ENCODE measurements at regions not wholly inside any gene's neighbourhood (a gene's known extent, or its start where the extent isn't known, plus 50 kb on each side); places are given as distances from the start of the nearest gene placed in this dataset.

DNA sequence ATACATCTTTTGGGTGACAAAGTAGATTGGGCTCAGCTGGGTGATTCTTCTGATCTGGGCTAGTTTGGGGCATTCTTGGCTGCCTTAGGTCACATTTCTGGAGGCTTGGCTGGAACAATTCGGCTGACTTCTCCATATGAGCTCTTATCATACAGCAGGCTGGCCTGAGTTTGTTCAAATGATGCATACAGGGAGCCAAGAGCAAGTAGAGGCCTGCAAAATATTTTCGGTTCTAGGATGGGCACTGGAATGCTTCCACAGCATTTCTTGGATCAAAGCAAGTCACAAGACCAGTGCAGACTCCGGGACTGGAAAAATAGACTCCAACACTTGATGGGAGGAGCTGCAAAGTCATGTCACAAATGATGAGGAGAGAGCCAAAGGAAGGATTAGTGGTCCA is 98.4 kb downstream of the SCG2 start:
- no peak overlapping the region for H2AFZ ChIP-seq (ENCODE audit: low read length)
- CTCF ChIA-PET (ENCODE audit: partially characterized antibody), result no interaction called here
- FAIRE-seq, result no peak
- no peak for TF ChIP-seq CREB1 (IDR thresholded peaks at IDR 0.05)
- no peak for TF ChIP-seq RBBP5 (IDR thresholded peaks at IDR 0.05; ENCODE audit: borderline replicate concordance, low read depth, low read length)
- no peak for TF ChIP-seq SIRT6 (IDR thresholded peaks at IDR 0.05; ENCODE audit: low read length)
- TF ChIP-seq RAD21 (IDR thresholded peaks at IDR 0.05 in 1 of 2, conservative IDR thresholded peaks at IDR 0.05 in 1 of 2; ENCODE audit: low read depth in 2 of 2, low read length in 2 of 2), result no peak
- no peak for TF ChIP-seq EP300 (IDR thresholded peaks at IDR 0.05; ENCODE audit: borderline replicate concordance in 1 of 2, low read depth in 2 of 2, low read length in 2 of 2)
- no peak for TF ChIP-seq EZH2 (IDR thresholded peaks at IDR 0.05; ENCODE audit: low read depth, low read length, severe bottlenecking)
- no peak for TF ChIP-seq SIN3A (conservative IDR thresholded peaks at IDR 0.05 in 1 of 2, IDR thresholded peaks at IDR 0.05 in 1 of 2; ENCODE audit: low read depth in 1 of 2, low read length in 2 of 2)
- no peak for TF ChIP-seq CEBPB (IDR thresholded peaks at IDR 0.05; ENCODE audit: low read depth, low read length)
- TF ChIP-seq, protein P1, sequence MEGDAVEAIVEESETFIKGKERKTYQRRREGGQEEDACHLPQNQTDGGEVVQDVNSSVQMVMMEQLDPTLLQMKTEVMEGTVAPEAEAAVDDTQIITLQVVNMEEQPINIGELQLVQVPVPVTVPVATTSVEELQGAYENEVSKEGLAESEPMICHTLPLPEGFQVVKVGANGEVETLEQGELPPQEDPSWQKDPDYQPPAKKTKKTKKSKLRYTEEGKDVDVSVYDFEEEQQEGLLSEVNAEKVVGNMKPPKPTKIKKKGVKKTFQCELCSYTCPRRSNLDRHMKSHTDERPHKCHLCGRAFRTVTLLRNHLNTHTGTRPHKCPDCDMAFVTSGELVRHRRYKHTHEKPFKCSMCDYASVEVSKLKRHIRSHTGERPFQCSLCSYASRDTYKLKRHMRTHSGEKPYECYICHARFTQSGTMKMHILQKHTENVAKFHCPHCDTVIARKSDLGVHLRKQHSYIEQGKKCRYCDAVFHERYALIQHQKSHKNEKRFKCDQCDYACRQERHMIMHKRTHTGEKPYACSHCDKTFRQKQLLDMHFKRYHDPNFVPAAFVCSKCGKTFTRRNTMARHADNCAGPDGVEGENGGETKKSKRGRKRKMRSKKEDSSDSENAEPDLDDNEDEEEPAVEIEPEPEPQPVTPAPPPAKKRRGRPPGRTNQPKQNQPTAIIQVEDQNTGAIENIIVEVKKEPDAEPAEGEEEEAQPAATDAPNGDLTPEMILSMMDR (IDR thresholded peaks at IDR 0.05; ENCODE audit: control extremely low read depth in 1 of 3, insufficient read depth in 1 of 3, low read depth in 1 of 3, low read length in 3 of 3), result no peak
- no peak for TF ChIP-seq RFX5 (IDR thresholded peaks at IDR 0.05; ENCODE audit: borderline replicate concordance, low read depth, low read length)
- no peak for TF ChIP-seq SP2 (IDR thresholded peaks at IDR 0.05; ENCODE audit: low read length)
- no peak for TF ChIP-seq KDM1A (IDR thresholded peaks at IDR 0.05; ENCODE audit: borderline replicate concordance, low read length)

More for the DNA sequence above, 98.4 kb downstream of the SCG2 start:
- Histone ChIP-seq H3K4me1 (replicated peaks in 1 of 4; ENCODE audit: control insufficient read depth in 3 of 4, insufficient read depth in 4 of 4, low read length in 3 of 4) (no peaks in the 10 kb centered on the region), H3K79me1 (ENCODE audit: low read depth, low read length) (no peaks in the 10 kb centered on the region), H4K5ac (ENCODE audit: insufficient read length, low read depth, low read length) (no peak overlapping the region), H3K18ac (ENCODE audit: extremely low read depth, low read length) (no peak overlapping the region), H2BK20ac (ENCODE audit: low read length) (no peak overlapping the region), H3K23me2 (ENCODE audit: low read depth, low read length) (no peaks in the 10 kb centered on the region), H3K36me3 (ENCODE audit: control insufficient read depth in 2 of 4, insufficient read depth in 4 of 4, low read length in 3 of 4) (no peaks in the 10 kb centered on the region), H3K27ac (ENCODE audit: low read depth, low read length) (no peak overlapping the region), H3K4ac (replicated peaks; ENCODE audit: insufficient read length, low read depth, low read length) (no peak overlapping the region), H3K79me2 (ENCODE audit: control insufficient read depth in 1 of 2, insufficient read depth in 2 of 2, low read length in 2 of 2) (no peaks in the 10 kb centered on the region), H4K8ac (ENCODE audit: extremely low read depth, insufficient read depth, low read length) (no peak overlapping the region), H4K91ac (replicated peaks; ENCODE audit: insufficient read length, low read length) (no peak overlapping the region), H3K14ac (ENCODE audit: insufficient read length) (no peak overlapping the region), H2BK15ac (ENCODE audit: low read length) (no peak overlapping the region), H2BK12ac (ENCODE audit: low read depth, low read length) (no peak overlapping the region), H2BK5ac (ENCODE audit: low read depth, low read length) (no peak overlapping the region), H2AK5ac (ENCODE audit: low read depth, low read length) (no peak overlapping the region), H2BK120ac (replicated peaks; ENCODE audit: low read depth, low read length) (no peak overlapping the region), H4K20me1 (replicated peaks in 1 of 2; ENCODE audit: control insufficient read depth in 1 of 2, insufficient read depth in 2 of 2, low read length in 2 of 2) (no peaks in the 10 kb centered on the region), H3K4me2 (ENCODE audit: insufficient read depth in 1 of 2, low read depth in 2 of 2, low read length in 2 of 2) (no peak overlapping the region), H3K9me3 (ENCODE audit: insufficient read depth in 2 of 2, low read depth in 1 of 2, low read length in 1 of 2) (no peaks in the 10 kb centered on the region), H3K56ac (replicated peaks; ENCODE audit: insufficient read length, low read depth, low read length) (no peak overlapping the region), H3K4me3 (ENCODE audit: extremely low read depth in 1 of 4, insufficient read depth in 2 of 4, low read depth in 3 of 4, low read length in 4 of 4) (no peak overlapping the region), H3K27me3 (replicated peaks in 1 of 4; ENCODE audit: control insufficient read depth in 3 of 4, extremely low read depth in 1 of 4, insufficient read depth in 3 of 4, low read length in 3 of 4) (peaks cover 0 to 1% (median 0%) of the 10 kb centered on the region in 4 experiments; a peak in 1 of 7 replicates), H3K23ac (ENCODE audit: insufficient read length) (no peak overlapping the region), H3K9ac (replicated peaks in 1 of 4; ENCODE audit: extremely low read depth in 1 of 4, low read depth in 3 of 4, low read length in 3 of 4) (no peak overlapping the region)
- WGBS, 2 experiments (ENCODE audit: extremely low coverage in 1 of 2, insufficient coverage in 1 of 2, insufficient read length in 1 of 2, insufficient replicate concordance in 2 of 2, low coverage in 1 of 2, low lambda C conversion rate in 2 of 2, missing lambda C conversion rate in 1 of 2), result 93% methylated on average over 3 of the region's 3 CpGs; no CpG with 5 or more reads in 1 of the 2 experiments
- POLR2A ChIA-PET (ENCODE audit: partially characterized antibody), result no interaction called here
- no peak for DNase-seq (ENCODE audit: low read depth in 1 of 2, low spot score in 2 of 2)

Data from H1 (cell line).